Small intestine (tissue), 7 donors: ENCODE measurements at regions not wholly inside any gene's neighbourhood (a gene's known extent, or its start where the extent isn't known, plus 50 kb on each side); places are given as distances from the start of the nearest gene placed in this dataset.

Experiments
- DNase-seq, 2 donors: peaks; one replicate each; pipeline versions ENCODE4 v3.0.0 to v3.0.0-alpha.2; 2013
- FAIRE-seq: peaks from 2 replicates; lab custom pipeline; 2012; peaks lifted over from hg19 to GRCh38; lab: Jason Lieb, UNC
- H3K27ac ChIP-seq, 3 donors: one replicate each; pipeline ENCODE4 v1.5.1; 2013; ENCODE audit warnings: low read length in 2 of 3, mild to moderate bottlenecking in 2 of 3, control low read depth in 1 of 3, inconsistent platforms in 1 of 3, low read depth in 1 of 3, moderate library complexity in 1 of 3
- H3K27me3 ChIP-seq, 3 donors: one replicate each; pipeline ENCODE4 v1.6.1; 2013; ENCODE audit warnings: low read length in 3 of 3, inconsistent platforms in 1 of 3; ENCODE audit not compliant: control insufficient read depth in 3 of 3, insufficient read depth in 3 of 3
- H3K36me3 ChIP-seq, 3 donors: one replicate each; pipeline ENCODE4 v1.6.1; 2013; ENCODE audit warnings: low read length in 3 of 3, inconsistent platforms in 1 of 3, low read depth in 1 of 3, mild to moderate bottlenecking in 1 of 3, moderate library complexity in 1 of 3; ENCODE audit not compliant: control insufficient read depth in 3 of 3, insufficient read depth in 2 of 3
- H3K4me1 ChIP-seq, 3 donors: one replicate each; pipeline ENCODE4 v1.6.1; 2013; ENCODE audit warnings: low read length in 2 of 3, inconsistent platforms in 1 of 3, low read depth in 1 of 3, mild to moderate bottlenecking in 1 of 3, moderate library complexity in 1 of 3; ENCODE audit not compliant: control insufficient read depth in 3 of 3, insufficient read depth in 2 of 3
- H3K4me3 ChIP-seq, 3 donors: one replicate each; pipeline ENCODE4 v1.5.1; 2013; ENCODE audit warnings: low read length in 3 of 3, control low read depth in 1 of 3, inconsistent platforms in 1 of 3, low read depth in 1 of 3, mild to moderate bottlenecking in 1 of 3, moderate library complexity in 1 of 3
- H3K9me3 ChIP-seq, 2 donors: one replicate each; pipeline ENCODE4 v1.6.1; 2013; ENCODE audit warnings: low read depth in 1 of 2, low read length in 1 of 2; ENCODE audit not compliant: control insufficient read depth in 2 of 2, insufficient read depth in 1 of 2
- WGBS, 3 donors: extraction: QIAGEN DNeasy Blood & Tissue Kit; methylation state at CpG; one replicate each; pipeline ENCODE4 v1.1.7; 2013; 5-methylcytosine and 5-hydroxymethylcytosine counted together
- donor health status: healthy with polysubstance abuse.
- donor health status: control.
- donor health status: control.
- donor health status: Bipolar disorder and iron deficiency.
- donor health status: healthy.

GRCh38 chr17:73899839-73900238, 255.6 kb upstream of the SDK2 start:
- Histone ChIP-seq H3K4me1 (peaks cover 0 to 2% (median 0%) of the 10 kb centered on the region in 3 donors), H3K27ac (no peak overlapping the region), H3K4me3 (no peak overlapping the region), H3K36me3 (no peaks in the 10 kb centered on the region), H3K27me3 (peaks cover 0 to 43% (median 22%) of the 10 kb centered on the region in 3 donors), H3K9me3 (no peaks in the 10 kb centered on the region)
- FAIRE-seq (no peak), DNase-seq (no peak)
- WGBS, 3 donors, result 93 to 96% (median 95%) methylated on average over 8 of the region's 8 CpGs

- Histone ChIP-seq H3K4me3 (no peak overlapping the region), H3K27ac (no peak overlapping the region), H3K27me3 (peaks cover 0 to 43% (median 22%) of the 10 kb centered on the region in 3 donors), H3K36me3 (no peaks in the 10 kb centered on the region), H3K9me3 (no peaks in the 10 kb centered on the region), H3K4me1 (peaks cover 0 to 2% (median 0%) of the 10 kb centered on the region in 3 donors)
- WGBS, 3 donors, result 51 to 67% (median 53%) methylated on average over 7 of the region's 7 CpGs
- DNase-seq (peak in 1 of 2 donors; percentile 26), FAIRE-seq (no peak)
Observed at GRCh38 chr17:73900516-73900915, 256.3 kb upstream of the SDK2 start.

- Histone ChIP-seq H3K4me1 (peaks cover 0 to 2% (median 0%) of the 10 kb centered on the region in 3 donors), H3K9me3 (no peaks in the 10 kb centered on the region), H3K36me3 (no peaks in the 10 kb centered on the region), H3K27me3 (peaks cover 0 to 41% (median 22%) of the 10 kb centered on the region in 3 donors), H3K27ac (no peak overlapping the region), H3K4me3 (no peak overlapping the region)
- no peak for FAIRE-seq
- WGBS, 3 donors, result 69 to 77% (median 74%) methylated on average over 2 of the region's 2 CpGs
- DNase-seq, result peak in 1 of 2 donors; percentile 5
Observed at GRCh38 chr17:73901249-73901648, 257.0 kb upstream of the SDK2 start.

- peak overlapping the region in 1 of 3 donors; percentile 10 for H3K4me3 ChIP-seq
- DNase-seq (peak; percentile 45 to 62), FAIRE-seq (no peak)
- peaks cover 0 to 41% (median 18%) of the 10 kb centered on the region in 3 donors for H3K27me3 ChIP-seq
- peaks cover 0 to 2% (median 0%) of the 10 kb centered on the region in 3 donors for H3K4me1 ChIP-seq
- no peaks in the 10 kb centered on the region for H3K36me3 ChIP-seq
- H3K27ac ChIP-seq, result no peak overlapping the region
- H3K9me3 ChIP-seq, result no peaks in the 10 kb centered on the region
- WGBS, 3 donors, result 2 to 4% (median 4%) methylated on average over 49 of the region's 49 CpGs
Observed at GRCh38 chr17:73901661-73902415, 257.6 kb upstream of the SDK2 start.

- Histone ChIP-seq H3K27me3 (peaks cover 2 to 41% (median 18%) of the 10 kb centered on the region in 3 donors), H3K27ac (no peak overlapping the region), H3K9me3 (no peaks in the 10 kb centered on the region), H3K4me1 (peaks cover 0 to 2% (median 0%) of the 10 kb centered on the region in 3 donors), H3K4me3 (no peak overlapping the region), H3K36me3 (no peaks in the 10 kb centered on the region)
- FAIRE-seq (no peak), DNase-seq (no peak)
- WGBS, 3 donors, result 26 to 39% (median 26%) methylated on average over 26 of the region's 26 CpGs
Observed at GRCh38 chr17:73902416-73903181, 258.4 kb upstream of the SDK2 start.

GRCh38 chr17:73906896-73907870, 262.9 kb upstream of the SDK2 start:
- Histone ChIP-seq H3K36me3 (no peaks in the 10 kb centered on the region), H3K9me3 (no peaks in the 10 kb centered on the region), H3K27me3 (peaks cover 2 to 19% (median 8%) of the 10 kb centered on the region in 3 donors), H3K4me1 (no peaks in the 10 kb centered on the region), H3K4me3 (no peak overlapping the region), H3K27ac (no peak overlapping the region)
- DNase-seq (no peak), FAIRE-seq (no peak)
- 54 to 67% (median 63%) methylated on average over 18 of the region's 18 CpGs for WGBS, 3 donors

GRCh38 chr17:73909186-73909585, 264.9 kb upstream of the SDK2 start:
- peaks cover 0 to 4% (median 2%) of the 10 kb centered on the region in 3 donors for H3K27me3 ChIP-seq
- no peaks in the 10 kb centered on the region for H3K9me3 ChIP-seq
- no peak overlapping the region for H3K4me3 ChIP-seq

More at GRCh38 chr17:73909186-73909585, 264.9 kb upstream of the SDK2 start:
- FAIRE-seq (no peak), DNase-seq (no peak)
- H3K36me3 ChIP-seq, result no peaks in the 10 kb centered on the region
- H3K27ac ChIP-seq, result no peak overlapping the region
- H3K4me1 ChIP-seq, result no peaks in the 10 kb centered on the region
- 61 to 79% (median 77%) methylated on average over 7 of the region's 7 CpGs for WGBS, 3 donors
